ENCODE measurements at regions not wholly inside any gene's neighbourhood (a gene's known extent, or its start where the extent isn't known, plus 50 kb on each side); places are given as distances from the start of the nearest gene placed in this dataset.

GRCh38 chr1:8133657-8134430, 107.7 kb upstream of the ERRFI1 start:
- Histone ChIP-seq H3K9me3 (no peaks in the 10 kb centered on the region), H3K27ac (peak overlapping the region; percentile 84), H3K4me3 (peak overlapping the region in 1 of 2 donors; percentile 18), H3K27me3 (no peaks in the 10 kb centered on the region), H3K4me1 (peaks cover 0 to 83% (median 42%) of the 10 kb centered on the region in 4 donors), H3K36me3 (no peaks in the 10 kb centered on the region)
- intact Hi-C loops (cut with DNase I; ENCODE audit: low total_unique reads), result no loop called here
- TF ChIP-seq CTCF (IDR thresholded peaks at IDR 0.05), result no peak
- DNase-seq, result peak; percentile 84 to 92

GRCh38 chr1:8133190-8133589, 107.1 kb upstream of the ERRFI1 start:
- peak in 1 of 2 donors; percentile 70 for DNase-seq
- no peaks in the 10 kb centered on the region for H3K27me3 ChIP-seq
- peak overlapping the region in 1 of 2 donors; percentile 0 for H3K4me3 ChIP-seq
- no peaks in the 10 kb centered on the region for H3K9me3 ChIP-seq
- peaks cover 0 to 83% (median 43%) of the 10 kb centered on the region in 4 donors for H3K4me1 ChIP-seq
- H3K36me3 ChIP-seq, result no peaks in the 10 kb centered on the region
- H3K27ac ChIP-seq, result peak overlapping the region; percentile 84
- intact Hi-C loops (cut with DNase I; ENCODE audit: low total_unique reads), result no loop called here
- no peak for TF ChIP-seq CTCF (IDR thresholded peaks at IDR 0.05)

DNA sequence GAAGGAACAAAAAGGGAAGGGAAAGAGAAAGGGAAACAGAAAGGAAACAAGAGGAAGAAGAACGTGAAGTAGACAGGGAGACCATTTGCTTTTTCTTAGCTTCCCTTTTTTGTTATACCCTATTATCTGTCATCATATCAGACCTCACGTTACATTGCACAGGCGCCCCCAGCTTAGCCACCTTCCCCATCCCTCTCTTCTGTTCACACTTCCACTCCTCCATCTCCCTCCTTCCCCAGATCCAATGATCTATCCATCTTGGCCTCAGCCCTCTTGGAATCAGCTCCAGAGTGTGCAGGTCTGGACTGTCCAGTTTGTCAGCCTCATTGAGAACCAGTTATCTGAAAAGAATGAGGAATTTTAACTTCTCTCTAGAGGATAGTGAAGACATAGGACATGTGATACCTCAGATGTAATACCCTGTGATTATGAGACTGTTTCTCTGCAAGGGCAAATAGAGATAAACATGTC, 101.1 kb upstream of the ERRFI1 start:
- no peaks in the 10 kb centered on the region for H3K27me3 ChIP-seq
- DNase-seq, result peak in 1 of 2 donors; percentile 63
- peaks cover 0 to 73% (median 22%) of the 10 kb centered on the region in 4 donors for H3K4me1 ChIP-seq
- intact Hi-C loops (cut with DNase I; ENCODE audit: low total_unique reads), result no loop called here
- no peaks in the 10 kb centered on the region for H3K36me3 ChIP-seq
- H3K27ac ChIP-seq, result peak overlapping the region; percentile 57 to 91
- no peak overlapping the region for H3K4me3 ChIP-seq
- TF ChIP-seq CTCF (IDR thresholded peaks at IDR 0.05), result no peak
- no peaks in the 10 kb centered on the region for H3K9me3 ChIP-seq

GRCh38 chr1:8122477-8123407, 96.6 kb upstream of the ERRFI1 start:
- intact Hi-C loops (cut with DNase I; ENCODE audit: low total_unique reads), result loop anchor here (5.0 kb wide), 1 partner anchor 80 kb away; no protein-coding TSS in a partner anchor
- H3K4me1 ChIP-seq, result peaks cover 0 to 86% (median 56%) of the 10 kb centered on the region in 4 donors
- no peak overlapping the region for H3K4me3 ChIP-seq
- H3K9me3 ChIP-seq, result no peaks in the 10 kb centered on the region
- no peaks in the 10 kb centered on the region for H3K27me3 ChIP-seq
- DNase-seq, result peak in 1 of 2 donors; percentile 48
- peak overlapping the region; percentile 90 to 91 for H3K27ac ChIP-seq
- no peaks in the 10 kb centered on the region for H3K36me3 ChIP-seq
- no peak for TF ChIP-seq CTCF (IDR thresholded peaks at IDR 0.05)

- Histone ChIP-seq H3K27ac (peak overlapping the region; percentile 90 to 91), H3K9me3 (no peaks in the 10 kb centered on the region), H3K4me1 (peaks cover 0 to 86% (median 61%) of the 10 kb centered on the region in 4 donors), H3K36me3 (no peaks in the 10 kb centered on the region), H3K27me3 (no peaks in the 10 kb centered on the region), H3K4me3 (peak overlapping the region; percentile 20 to 30)
- DNase-seq, result peak in 1 of 2 donors; percentile 68
- no peak for TF ChIP-seq CTCF (IDR thresholded peaks at IDR 0.05)
- intact Hi-C loops (cut with DNase I; ENCODE audit: low total_unique reads), result loop anchor here (5.0 kb wide), 1 partner anchor 80 kb away; no protein-coding TSS in a partner anchor
Observed at GRCh38 chr1:8122160-8122476, 96.0 kb upstream of the ERRFI1 start.
